Cardiac fibroblast (primary cell): ENCODE measurements at regions not wholly inside any gene's neighbourhood (a gene's known extent, or its start where the extent isn't known, plus 50 kb on each side); places are given as distances from the start of the nearest gene placed in this dataset.

Source experiments
- DNase-seq, 2 donors: peaks; one replicate each; pipeline versions ENCODE4 v3.0.0 to v3.0.0-alpha.2; 2010; ENCODE audit warnings: low read depth in 2 of 2
- H3K4me3 ChIP-seq, 2 donors: replicated peaks in 1 of 2; 1 replicate in 1 of 2; 2 replicates in 1 of 2; pipeline ENCODE4 v1.5.1; 2011; ENCODE audit warnings: low read depth in 2 of 2, low read length in 2 of 2, mild to moderate bottlenecking in 2 of 2, moderate library complexity in 1 of 2
- CTCF ChIP-seq: IDR thresholded peaks from one replicate; pipeline ENCODE4 v1.5.1; 2011; ENCODE audit warnings: low read depth, mild to moderate bottlenecking, low read length, inconsistent platforms

- H3K4me3 ChIP-seq = no peak overlapping the region
- no peak for DNase-seq
- no peak for TF ChIP-seq CTCF
These were observed 440.8 kb downstream of the UTRN start for GRCh38 chr6:144725736-144726522.

GRCh38 chr6:144728804-144729203, 443.7 kb downstream of the UTRN start:
- DNase-seq = no peak
- H3K4me3 ChIP-seq = no peak overlapping the region
- no peak for TF ChIP-seq CTCF

GRCh38 chr6:144729502-144729901, 444.4 kb downstream of the UTRN start:
- no peak for TF ChIP-seq CTCF
- DNase-seq = no peak
- no peak overlapping the region for H3K4me3 ChIP-seq

- no peak for TF ChIP-seq CTCF
- no peak overlapping the region for H3K4me3 ChIP-seq
- DNase-seq = no peak
These were observed 445.0 kb downstream of the UTRN start for GRCh38 chr6:144730088-144730645.

- TF ChIP-seq CTCF = no peak
- no peak overlapping the region for H3K4me3 ChIP-seq
- no peak for DNase-seq
These were observed 446.1 kb downstream of the UTRN start for GRCh38 chr6:144731229-144731628.

- DNase-seq = no peak
- no peak for TF ChIP-seq CTCF
- H3K4me3 ChIP-seq = no peak overlapping the region
These were observed 451.6 kb downstream of the UTRN start for GRCh38 chr6:144736763-144737162.
